Adrenal gland (tissue), 9 donors: ENCODE measurements at regions not wholly inside any gene's neighbourhood (a gene's known extent, or its start where the extent isn't known, plus 50 kb on each side); places are given as distances from the start of the nearest gene placed in this dataset.

Experiments
- DNase-seq, 7 donors: peaks; one replicate each; pipeline ENCODE4 v3.0.0-alpha.2; 2019 to 2020
- H3K27ac ChIP-seq, 5 donors: fragments of 200-600 bp; sonication (generic) in 4 of 5; 1 replicate in 3 of 5; 2 replicates in 2 of 5; pipeline versions ENCODE4 v1.5.1 to v1.8.0; 2016 to 2020; ENCODE audit warnings: mild to moderate bottlenecking in 1 of 5
- H3K27me3 ChIP-seq: fragments of 200-600 bp; 2 replicates; pipeline ENCODE4 v1.8.0; 2021
- H3K36me3 ChIP-seq, 2 donors: fragments of 200-600 bp; replicated peaks in 1 of 2; 1 replicate in 1 of 2; 2 replicates in 1 of 2; pipeline versions ENCODE4 v1.5.1 to v1.8.0; 2018 to 2022
- H3K4me1 ChIP-seq, 2 donors: fragments of 200-600 bp; replicated peaks in 1 of 2; 1 replicate in 1 of 2; 2 replicates in 1 of 2; pipeline versions ENCODE4 v1.5.1 to v1.8.0; 2018 to 2021
- H3K4me3 ChIP-seq, 4 donors: fragments of 200-600 bp; sonication (generic) in 3 of 4; one replicate each; pipeline ENCODE4 v1.5.1; 2016 to 2018
- H3K9me3 ChIP-seq, 3 donors: fragments of 200-600 bp; sonication (generic) in 1 of 3; replicated peaks in 1 of 3; 1 replicate in 2 of 3; 2 replicates in 1 of 3; pipeline versions ENCODE4 v1.5.1 to v1.8.0; 2016 to 2021
- CTCF ChIP-seq, 6 experiments: fragments of 450-650 bp in 4 of 6; fragments of 200-600 bp in 2 of 6; sonication (generic) in 1 of 6; IDR thresholded peaks; 1 replicate in 5 of 6; 2 replicates in 1 of 6; pipeline versions ENCODE4 v1.5.1 to v1.8.0; 2016 to 2021; ENCODE audit warnings: antibody characterized with exemption in 6 of 6, mild to moderate bottlenecking in 2 of 6, moderate library complexity in 1 of 6
- POLR2A ChIP-seq, 2 donors: fragments of 450-650 bp; IDR thresholded peaks; one replicate each; pipeline ENCODE4 v1.6.1; 2017; ENCODE audit warnings: antibody characterized with exemption in 2 of 2, mild to moderate bottlenecking in 2 of 2, moderate library complexity in 1 of 2
- WGBS, 4 donors: extraction: QIAGEN DNeasy Blood & Tissue Kit in 2 of 4; methylation state at CpG; one replicate each; pipeline versions ENCODE4 v1.1.5 to v1.1.7; 2013 to 2017; 5-methylcytosine and 5-hydroxymethylcytosine counted together
- intact Hi-C, 2 donors: fragments of 100-400 bp; cut with DNase I; formaldehyde crosslinking; loops; one replicate each; pipeline versions ENCODE4 v1.14.1 to v1.15.0; 2022 to 2023
- donor health status: healthy with polysubstance abuse.
- donor health status: Bipolar disorder and iron deficiency.
- donor health status: DM: yes; HTN: yes; CAD: no.
- donor health status: DM: no; HTN: no; CAD: no.
- donor health status: DM: no; HTN: no; CAD: no.

DNA sequence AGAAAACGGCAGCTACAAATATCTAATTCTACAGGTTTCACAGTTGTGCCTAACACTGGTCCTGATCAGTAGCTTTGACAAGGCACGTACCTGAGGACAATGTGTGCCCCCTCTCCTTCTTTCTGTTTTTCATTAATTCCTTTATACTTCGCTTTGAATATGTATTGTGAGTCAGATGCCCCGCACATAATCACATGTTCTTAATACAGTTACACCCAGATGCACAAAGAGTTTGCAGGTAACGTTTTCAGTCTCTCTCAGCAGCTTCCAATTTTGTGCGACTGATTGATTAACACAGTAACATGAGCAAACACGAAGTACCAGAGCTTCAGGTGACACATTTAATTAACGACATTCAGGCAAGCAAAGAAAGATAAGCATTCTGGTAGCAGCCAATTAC, 209.8 kb upstream of the ZPLD1 start:
- intact Hi-C loops, result loop anchor here (5.0 kb wide), 2 partner anchors 312 to 413 kb away; no protein-coding TSS in a partner anchor
- 60 to 72% (median 65%) methylated on average over 8 of the region's 8 CpGs for WGBS, 4 donors
- peaks cover 0 to 3% of the 10 kb centered on the region in 2 donors for H3K4me1 ChIP-seq
- no peaks in the 10 kb centered on the region for H3K27me3 ChIP-seq
- no peak overlapping the region for H3K4me3 ChIP-seq
- no peak overlapping the region for H3K27ac ChIP-seq
- no peaks in the 10 kb centered on the region for H3K9me3 ChIP-seq
- H3K36me3 ChIP-seq, result no peaks in the 10 kb centered on the region
- TF ChIP-seq POLR2A (IDR thresholded peaks at IDR 0.05) (no peak), CTCF (IDR thresholded peaks at IDR 0.05) (no peak)
- no peak for DNase-seq

- Histone ChIP-seq H3K9me3 (no peaks in the 10 kb centered on the region), H3K27me3 (no peaks in the 10 kb centered on the region), H3K4me1 (peaks cover 0 to 3% of the 10 kb centered on the region in 2 donors), H3K27ac (no peak overlapping the region), H3K36me3 (no peaks in the 10 kb centered on the region), H3K4me3 (no peak overlapping the region)
- intact Hi-C loops, result loop anchor here (5.0 kb wide), 2 partner anchors 312 to 413 kb away; no protein-coding TSS in a partner anchor
- 5 to 18% (median 8%) methylated on average over 1 of the region's 1 CpG for WGBS, 4 donors
- peak in 1 of 7 donors; percentile 10 for DNase-seq
- TF ChIP-seq POLR2A (IDR thresholded peaks at IDR 0.05) (no peak), CTCF (IDR thresholded peaks at IDR 0.05) (peak; percentile 29 to 71 (median 66))
Measured at GRCh38 chr3:102225407-102226132, 209.2 kb upstream of the ZPLD1 start.

- H3K9me3 ChIP-seq, result no peaks in the 10 kb centered on the region
- peaks cover 0 to 3% of the 10 kb centered on the region in 2 donors for H3K4me1 ChIP-seq
- intact Hi-C loops, result loop anchor here (5.0 kb wide), 2 partner anchors 311 to 414 kb away; no protein-coding TSS in a partner anchor
- no peaks in the 10 kb centered on the region for H3K36me3 ChIP-seq
- no peak for TF ChIP-seq CTCF (IDR thresholded peaks at IDR 0.05)
- no peak for TF ChIP-seq POLR2A (IDR thresholded peaks at IDR 0.05)
- H3K27me3 ChIP-seq, result no peaks in the 10 kb centered on the region
- no peak overlapping the region for H3K4me3 ChIP-seq
- no peak overlapping the region for H3K27ac ChIP-seq
- 67 to 93% (median 71%) methylated on average over 1 of the region's 1 CpG for WGBS, 4 donors
- no peak for DNase-seq
Measured at GRCh38 chr3:102226463-102226862, 208.4 kb upstream of the ZPLD1 start.

DNA sequence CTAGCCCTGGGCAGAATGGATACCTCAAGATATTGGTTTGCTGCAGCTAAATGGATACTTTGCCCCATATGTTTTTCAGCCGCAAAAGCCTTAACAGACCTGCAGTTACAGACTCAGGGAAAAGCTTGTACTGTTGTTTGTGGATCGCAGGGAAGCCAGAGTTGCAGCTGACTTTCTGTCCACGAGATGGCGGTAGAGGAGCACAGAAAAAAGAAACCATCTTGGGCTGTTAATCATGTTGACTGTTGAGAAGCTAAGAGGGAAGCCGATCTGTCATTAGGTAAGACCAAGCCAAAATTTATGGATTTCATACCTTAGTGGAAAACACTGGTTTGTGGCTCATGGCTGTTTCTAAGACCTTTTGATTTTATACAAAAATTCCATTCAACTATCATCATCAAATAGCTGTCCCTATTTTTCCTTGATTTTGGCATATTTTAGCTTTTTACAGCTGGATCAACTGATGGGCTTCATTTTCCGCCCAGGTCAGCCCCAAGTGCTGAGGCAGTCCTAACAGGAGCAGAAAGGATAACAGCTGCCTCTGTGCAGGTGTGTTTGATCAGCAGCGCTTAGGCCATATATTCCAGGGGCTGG, 205.7 kb upstream of the ZPLD1 start:
- DNase-seq, result peak; percentile 51 to 90 (median 69)
- TF ChIP-seq POLR2A (IDR thresholded peaks at IDR 0.05) (no peak), CTCF (IDR thresholded peaks at IDR 0.05) (peak; percentile 84 to 95 (median 90))
- no peak overlapping the region for H3K27ac ChIP-seq
- H3K27me3 ChIP-seq, result no peaks in the 10 kb centered on the region
- no peaks in the 10 kb centered on the region for H3K9me3 ChIP-seq
- H3K4me1 ChIP-seq, result peaks cover 0 to 3% of the 10 kb centered on the region in 2 donors
- intact Hi-C loops, result loop anchor here (5.0 kb wide), 2 partner anchors 308 to 417 kb away; no protein-coding TSS in a partner anchor
- WGBS, 4 donors, result 21 to 25% (median 23%) methylated on average over 7 of the region's 7 CpGs
- H3K4me3 ChIP-seq, result no peak overlapping the region
- no peaks in the 10 kb centered on the region for H3K36me3 ChIP-seq
